ENCODE measurements at regions not wholly inside any gene's neighbourhood (a gene's known extent, or its start where the extent isn't known, plus 50 kb on each side); places are given as distances from the start of the nearest gene placed in this dataset.
A peak's percentile ranks its signal among the peaks of the same experiment; 100 is the strongest.

GRCh38 chr5:124692950-124693349 lies 53.5 kb downstream of the ZNF608 start:
- DNase-seq (ENCODE audit: low read depth): no peak

- DNase-seq (ENCODE audit: low read depth): no peak
These were observed 54.1 kb downstream of the ZNF608 start for GRCh38 chr5:124692324-124692723.

- DNase-seq (ENCODE audit: low read depth): no peak
These were observed 56.8 kb downstream of the ZNF608 start for GRCh38 chr5:124689653-124690052.

GRCh38 chr5:124686239-124687004 lies 60.0 kb downstream of the ZNF608 start:
- no peak for DNase-seq (ENCODE audit: low read depth)

- DNase-seq (ENCODE audit: low read depth): no peak
These were observed 61.0 kb downstream of the ZNF608 start for GRCh38 chr5:124685404-124685930.

- DNase-seq (ENCODE audit: low read depth): peak; percentile 47
These were observed 62.4 kb downstream of the ZNF608 start for GRCh38 chr5:124683917-124684555.

GRCh38 chr5:124679578-124680199 lies 66.8 kb downstream of the ZNF608 start:
- DNase-seq (ENCODE audit: low read depth): no peak

- no peak for DNase-seq (ENCODE audit: low read depth)
These were observed 67.4 kb downstream of the ZNF608 start for GRCh38 chr5:124678922-124679519.

GRCh38 chr5:124678468-124678867 lies 68.0 kb downstream of the ZNF608 start:
- DNase-seq (ENCODE audit: low read depth): no peak

GRCh38 chr5:124677374-124678351 lies 68.8 kb downstream of the ZNF608 start:
- DNase-seq (ENCODE audit: low read depth): no peak

- no peak for DNase-seq (ENCODE audit: low read depth)
These were observed 70.2 kb downstream of the ZNF608 start for GRCh38 chr5:124675931-124676846.

- no peak for DNase-seq (ENCODE audit: low read depth)
These were observed 75.2 kb downstream of the ZNF608 start for GRCh38 chr5:124671193-124671592.

GRCh38 chr5:124670722-124671184 lies 75.7 kb downstream of the ZNF608 start:
- DNase-seq (ENCODE audit: low read depth): no peak

GRCh38 chr5:124669956-124670721 lies 76.3 kb downstream of the ZNF608 start:
- DNase-seq (ENCODE audit: low read depth): no peak

- no peak for DNase-seq (ENCODE audit: low read depth)
These were observed 77.2 kb downstream of the ZNF608 start for GRCh38 chr5:124669300-124669648.

GRCh38 chr5:124668353-124669299 lies 77.8 kb downstream of the ZNF608 start:
- DNase-seq (ENCODE audit: low read depth): no peak

GRCh38 chr5:124665625-124666024 lies 80.8 kb downstream of the ZNF608 start:
- DNase-seq (ENCODE audit: low read depth): no peak

- DNase-seq (ENCODE audit: low read depth): peak; percentile 40
These were observed 81.4 kb downstream of the ZNF608 start for GRCh38 chr5:124665035-124665434.

Measured in renal cortical epithelial cell (primary cell).